Right ventricle myocardium inferior (tissue), 1 donor: ENCODE measurements at regions not wholly inside any gene's neighbourhood (a gene's known extent, or its start where the extent isn't known, plus 50 kb on each side); places are given as distances from the start of the nearest gene placed in this dataset.

ENCODE experiments used
- ATAC-seq: fragments of 200-7000 bp; cut with Tn5 transposase; one replicate; pipeline ENCODE4 v1.9.1; 2020; ENCODE audit warnings: mild to moderate bottlenecking, moderate library complexity
- DNase-seq: peaks from one replicate; pipeline ENCODE4 v3.0.0; 2021; ENCODE audit errors: missing footprints
- intact Hi-C: fragments of 100-400 bp; cut with DNase I; formaldehyde crosslinking; loops from one replicate; pipeline ENCODE4 v1.11.0; 2022
- donor health status: DM: no; HTN: yes; CAD: no; lungs with severe emphysema.

- no peak for DNase-seq
- ATAC-seq, result no peak
- intact Hi-C loops, result no loop called here
Measured at GRCh38 chr14:84646786-84647500, 883.0 kb upstream of the FLRT2 start.

GRCh38 chr14:84655014-84655413, 874.9 kb upstream of the FLRT2 start:
- ATAC-seq (no peak), DNase-seq (no peak)
- intact Hi-C loops, result no loop called here

- ATAC-seq (no peak), DNase-seq (no peak)
- intact Hi-C loops, result no loop called here
Measured at GRCh38 chr14:84657911-84658310, 872.0 kb upstream of the FLRT2 start.

DNA sequence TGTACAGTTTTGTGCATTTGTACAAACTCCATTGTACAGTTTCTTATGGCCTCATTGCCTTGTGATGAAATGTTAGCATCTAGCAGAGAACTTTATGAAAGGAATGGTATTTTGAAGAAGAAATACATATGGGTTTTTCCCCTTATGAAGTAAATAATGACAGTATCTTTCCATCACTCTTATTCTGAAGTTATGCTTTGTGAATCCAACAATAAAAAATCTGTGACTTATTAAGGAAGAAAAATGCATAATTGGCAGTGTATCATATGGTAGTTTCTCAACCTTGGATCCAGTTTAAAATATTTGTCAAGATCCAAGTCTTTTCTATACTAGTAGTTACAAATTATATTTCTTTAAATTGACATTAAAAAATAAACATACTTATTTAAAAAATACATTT, 859.1 kb upstream of the FLRT2 start:
- intact Hi-C loops, result no loop called here
- DNase-seq (no peak), ATAC-seq (no peak)

DNA sequence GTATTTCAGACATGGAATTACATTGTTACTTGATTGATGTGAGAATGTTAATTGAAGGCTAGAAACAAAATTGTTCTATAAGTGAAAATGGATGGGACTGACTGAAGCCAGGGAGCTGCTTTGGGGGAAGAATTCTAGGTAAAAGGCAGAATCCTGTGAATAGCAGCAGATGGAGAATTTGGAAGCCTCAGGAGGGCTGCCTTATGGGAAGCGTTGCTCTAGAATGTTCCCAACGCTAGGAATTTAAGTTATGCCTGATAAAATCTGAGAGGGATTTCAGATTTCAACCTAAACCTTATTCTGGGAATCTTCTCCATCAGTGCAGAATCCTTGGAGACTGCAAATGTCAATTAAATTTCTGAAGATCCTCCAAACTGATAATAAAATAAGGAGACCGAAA, 858.2 kb upstream of the FLRT2 start:
- intact Hi-C loops, result no loop called here
- no peak for DNase-seq
- ATAC-seq, result no peak

GRCh38 chr14:84674636-84675035, 855.3 kb upstream of the FLRT2 start:
- no peak for ATAC-seq
- no peak for DNase-seq
- intact Hi-C loops, result no loop called here

GRCh38 chr14:84686550-84686949, 843.4 kb upstream of the FLRT2 start:
- ATAC-seq (no peak), DNase-seq (no peak)
- intact Hi-C loops, result no loop called here

- intact Hi-C loops, result no loop called here
- DNase-seq, result no peak
- ATAC-seq, result no peak
Measured at GRCh38 chr14:84688297-84689025, 841.5 kb upstream of the FLRT2 start.

- ATAC-seq (no peak), DNase-seq (no peak)
- intact Hi-C loops, result no loop called here
Measured at GRCh38 chr14:84694161-84694560, 835.8 kb upstream of the FLRT2 start.

DNA sequence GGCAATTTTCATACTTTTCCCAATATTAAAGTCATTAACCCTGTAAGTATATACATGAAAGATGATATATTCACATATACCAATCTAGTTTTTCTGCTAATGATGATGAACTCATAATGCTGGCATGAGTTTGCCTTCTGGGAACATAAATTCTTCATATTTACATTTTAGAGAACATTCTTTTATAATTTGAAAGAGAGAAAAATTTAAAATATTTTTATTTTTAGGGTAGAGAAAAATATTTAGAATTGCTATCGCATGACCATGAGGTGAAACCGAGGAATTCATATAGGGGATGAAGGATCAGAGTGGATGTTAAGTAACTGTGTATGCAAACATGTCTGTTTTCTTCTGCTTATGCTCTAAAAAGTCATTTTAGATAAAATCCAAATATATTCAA, 825.3 kb upstream of the FLRT2 start:
- DNase-seq, result no peak
- ATAC-seq, result no peak
- intact Hi-C loops, result no loop called here

DNA sequence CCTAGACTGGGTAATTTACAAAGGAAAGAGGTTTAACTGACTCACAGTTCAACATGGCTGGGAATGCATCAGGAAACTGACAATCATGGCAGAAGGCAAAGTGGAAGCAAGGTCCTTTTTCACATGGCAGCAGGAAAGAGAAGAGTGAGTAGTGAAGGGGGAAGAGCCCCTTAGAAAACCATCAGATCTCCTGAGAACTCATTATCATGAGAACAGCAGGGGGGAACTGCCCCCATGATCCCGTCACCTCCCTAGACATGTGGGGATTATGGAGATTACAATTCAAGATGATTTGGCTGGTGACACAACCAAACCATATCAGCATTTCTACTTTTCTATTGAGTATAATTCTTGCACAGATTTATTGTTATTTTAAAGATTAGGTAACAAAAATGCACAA, 822.1 kb upstream of the FLRT2 start:
- no peak for DNase-seq
- no peak for ATAC-seq
- intact Hi-C loops, result no loop called here

DNA sequence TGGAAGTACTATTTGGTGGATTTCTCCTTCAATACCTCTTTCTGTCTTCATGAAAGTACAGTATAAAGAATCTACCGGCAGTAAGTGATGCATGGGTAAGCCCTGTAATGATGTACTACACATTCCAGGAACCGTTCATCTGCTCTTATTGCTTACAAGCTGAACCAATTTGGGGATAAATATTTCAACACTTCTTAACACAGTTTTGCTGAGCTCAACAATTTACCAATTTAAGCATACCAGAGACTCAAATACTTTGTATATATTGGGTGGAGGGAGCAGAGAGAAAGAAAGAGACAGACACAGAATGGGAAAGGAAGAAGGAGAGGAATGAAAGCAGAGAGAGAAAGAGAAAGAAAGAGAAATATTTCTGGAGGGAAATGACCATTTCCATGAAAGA, 821.1 kb upstream of the FLRT2 start:
- no peak for DNase-seq
- intact Hi-C loops, result no loop called here
- ATAC-seq, result no peak

- intact Hi-C loops, result no loop called here
- ATAC-seq, result no peak
- DNase-seq, result no peak
Measured at GRCh38 chr14:84726471-84726870, 803.5 kb upstream of the FLRT2 start.

DNA sequence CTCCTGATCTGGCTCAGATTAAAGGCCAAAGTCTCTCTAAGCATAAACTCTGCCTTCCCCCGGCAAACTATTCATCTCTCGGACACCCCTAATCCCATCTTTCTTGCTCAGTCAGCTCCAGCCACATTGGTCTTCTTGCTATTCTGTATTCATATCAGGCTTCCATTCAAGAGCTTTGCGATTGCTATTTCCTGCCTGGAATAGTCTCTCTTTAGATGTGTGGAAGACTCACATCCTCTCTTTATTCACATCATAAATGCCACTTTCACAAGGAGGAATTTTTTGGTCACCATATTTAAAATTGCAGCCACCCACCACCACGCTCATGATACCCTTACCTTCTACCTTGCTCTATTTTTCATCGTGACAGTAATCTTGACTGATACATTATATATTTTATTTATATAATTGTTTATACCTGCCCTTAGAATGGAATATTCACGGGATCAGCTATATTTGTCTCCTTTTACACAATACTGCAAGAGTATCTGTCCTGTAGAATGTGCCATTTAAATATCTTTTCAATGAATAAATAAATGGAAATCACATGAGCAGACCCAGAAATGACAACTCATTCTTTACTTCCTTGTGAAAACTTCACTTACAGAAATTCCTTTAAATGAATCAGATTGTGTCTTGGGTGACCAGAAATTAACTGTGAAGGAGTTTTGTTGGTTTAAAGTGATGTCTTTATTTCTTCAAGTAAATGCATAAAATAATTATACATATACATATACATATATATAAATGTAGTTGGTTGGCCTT, 780.6 kb upstream of the FLRT2 start:
- ATAC-seq (no peak), DNase-seq (no peak)
- intact Hi-C loops, result no loop called here

DNA sequence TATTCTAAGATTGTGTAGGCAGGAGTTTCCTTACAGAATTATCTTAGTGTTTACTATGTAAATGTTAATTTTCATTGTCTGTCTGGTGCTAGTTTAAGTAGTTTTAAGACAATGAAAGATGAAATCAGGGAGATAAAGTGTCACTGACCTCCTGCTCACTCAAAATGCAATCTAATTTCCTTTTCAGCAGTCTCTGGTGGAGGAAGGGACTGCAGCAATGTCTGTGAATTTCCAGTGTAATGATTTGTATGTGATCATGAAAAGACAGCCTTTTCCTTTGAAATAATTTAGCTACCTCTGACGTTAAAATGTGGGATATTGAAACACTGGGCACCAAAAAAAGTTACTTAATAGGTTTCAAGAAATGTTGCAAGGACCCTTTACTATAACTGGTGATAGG, 779.7 kb upstream of the FLRT2 start:
- intact Hi-C loops, result no loop called here
- no peak for DNase-seq
- ATAC-seq, result no peak

- intact Hi-C loops, result no loop called here
- ATAC-seq (no peak), DNase-seq (no peak)
Measured at GRCh38 chr14:84750763-84751554, 779.0 kb upstream of the FLRT2 start.

GRCh38 chr14:84751745-84752144, 778.2 kb upstream of the FLRT2 start:
- ATAC-seq, result no peak
- intact Hi-C loops, result no loop called here
- no peak for DNase-seq

GRCh38 chr14:84760489-84761126, 769.3 kb upstream of the FLRT2 start:
- ATAC-seq (no peak), DNase-seq (no peak)
- intact Hi-C loops, result no loop called here

- ATAC-seq (no peak), DNase-seq (no peak)
- intact Hi-C loops, result no loop called here
Measured at GRCh38 chr14:84767434-84767833, 762.5 kb upstream of the FLRT2 start.
